Jurkat, Clone E6-1 (cell line): ENCODE measurements at regions not wholly inside any gene's neighbourhood (a gene's known extent, or its start where the extent isn't known, plus 50 kb on each side); places are given as distances from the start of the nearest gene placed in this dataset.

ENCODE experiments used
- DNase-seq: peaks from one replicate; pipeline ENCODE4 v3.0.0-alpha.2; 2011; ENCODE audit warnings: low read depth, low spot score
- H3K4me3 ChIP-seq: 2 replicates; pipeline ENCODE4 v1.5.1; 2011; ENCODE audit warnings: mild to moderate bottlenecking, low read length, control low read depth, moderate library complexity

DNA sequence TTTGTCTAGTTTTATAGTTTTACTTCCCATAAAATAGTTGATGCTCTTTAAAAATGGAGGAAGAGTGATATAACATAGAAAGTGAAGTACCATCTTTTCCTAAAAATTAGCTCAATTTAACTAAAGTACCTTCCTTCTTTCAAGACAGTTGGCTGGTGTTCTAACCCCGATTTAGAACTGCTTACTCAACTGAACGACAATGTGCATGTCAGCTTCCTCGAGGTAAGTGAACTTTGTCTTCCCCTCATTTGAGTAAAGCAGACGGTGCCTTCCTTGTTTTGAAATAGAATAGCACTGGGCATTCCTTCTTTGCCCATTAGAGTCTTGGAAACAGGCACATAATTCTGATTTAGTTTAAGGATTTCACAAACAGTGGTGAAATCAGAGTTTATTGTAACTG, 1519.2 kb downstream of the EFNB2 start:
- no peak overlapping the region for H3K4me3 ChIP-seq
- DNase-seq, result no peak

DNA sequence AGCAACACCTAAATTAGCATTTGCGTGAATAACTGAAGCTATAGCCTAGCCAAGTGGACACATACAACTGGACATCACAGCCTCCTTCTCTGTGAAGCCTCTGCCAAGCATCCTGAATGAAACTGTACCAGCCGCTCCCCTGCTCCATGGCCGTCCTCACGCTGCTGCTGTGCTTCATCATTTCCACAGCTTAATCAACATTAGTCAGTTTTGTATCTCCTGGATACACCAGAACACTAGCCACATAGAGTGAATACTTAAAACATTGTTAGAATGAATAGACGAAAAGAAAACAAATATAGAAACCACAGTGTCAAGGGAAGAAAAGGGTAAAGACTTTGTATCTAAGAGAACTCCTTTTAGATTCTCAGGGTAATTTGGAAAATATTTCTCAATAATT, 1526.9 kb downstream of the EFNB2 start:
- no peak for DNase-seq
- no peak overlapping the region for H3K4me3 ChIP-seq

- DNase-seq, result no peak
- H3K4me3 ChIP-seq, result no peak overlapping the region
Measured at GRCh38 chr13:105007166-105007808, 1528.2 kb downstream of the EFNB2 start.

DNA sequence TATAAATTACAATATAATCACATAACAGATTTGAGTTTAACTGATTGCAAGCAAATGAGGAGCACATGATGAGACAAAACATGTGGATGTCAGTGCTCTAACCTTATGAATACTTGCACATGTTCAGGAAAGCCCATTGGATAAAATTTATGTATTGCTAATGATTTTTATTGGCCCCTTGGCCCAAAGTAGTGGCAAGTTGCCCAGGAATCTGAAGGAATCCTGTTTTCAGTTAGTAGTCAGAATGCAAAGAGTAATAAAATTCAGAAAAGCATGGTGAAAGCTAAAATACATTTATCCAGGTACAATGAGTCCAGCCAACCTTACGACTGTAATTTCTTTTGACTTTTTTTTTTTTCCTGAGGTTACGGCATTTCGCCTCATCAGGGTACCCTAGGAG, 1539.4 kb downstream of the EFNB2 start:
- no peak for DNase-seq
- H3K4me3 ChIP-seq, result no peak overlapping the region

- H3K4me3 ChIP-seq, result no peak overlapping the region
- DNase-seq, result no peak
Measured at GRCh38 chr13:104993708-104994107, 1541.8 kb downstream of the EFNB2 start.

DNA sequence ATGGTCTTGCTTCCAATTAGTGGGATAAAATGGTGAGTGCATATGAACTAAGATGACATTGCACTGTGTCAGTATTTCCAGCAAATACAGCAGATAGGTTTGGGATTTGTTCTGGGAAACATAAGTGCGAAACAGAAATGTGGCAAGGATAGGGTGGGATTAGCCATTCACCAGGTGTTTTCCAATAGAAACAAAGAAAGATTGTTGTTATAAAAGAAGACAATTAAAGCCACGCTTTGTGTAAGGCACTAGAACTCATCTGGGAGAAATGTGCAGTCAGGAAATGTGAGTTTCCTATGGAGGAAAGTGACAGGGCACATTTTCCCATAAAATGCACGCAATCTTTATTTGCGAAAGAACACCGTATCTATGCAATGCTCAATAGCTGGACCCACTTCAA, 1547.8 kb downstream of the EFNB2 start:
- no peak for DNase-seq
- H3K4me3 ChIP-seq, result no peak overlapping the region

DNA sequence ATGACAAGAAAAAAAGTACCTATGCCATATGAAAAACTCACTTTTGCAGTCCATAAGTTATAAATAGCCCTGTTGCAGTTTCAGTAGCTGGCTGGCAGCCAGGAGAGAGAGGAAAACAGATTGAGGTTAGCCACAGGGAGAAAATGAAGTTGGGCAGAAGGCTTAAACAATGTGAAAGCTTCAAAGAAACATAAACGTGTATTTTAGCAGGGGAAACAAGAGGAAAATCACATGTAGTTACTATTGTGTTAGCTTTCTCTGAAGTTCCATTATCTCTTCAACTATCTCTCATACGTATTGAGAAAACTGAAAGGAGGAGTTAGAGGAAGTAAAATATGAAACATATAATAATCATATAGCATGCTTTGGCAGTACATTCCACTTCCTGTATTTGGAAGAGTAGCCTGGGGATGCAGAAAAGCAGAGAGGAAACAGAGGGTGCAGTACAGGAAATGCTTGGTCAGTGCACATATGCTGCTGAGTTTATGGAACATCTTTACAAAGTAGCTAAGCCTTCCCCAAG, 1551.1 kb downstream of the EFNB2 start:
- H3K4me3 ChIP-seq, result no peak overlapping the region
- DNase-seq, result peak; percentile 87

DNA sequence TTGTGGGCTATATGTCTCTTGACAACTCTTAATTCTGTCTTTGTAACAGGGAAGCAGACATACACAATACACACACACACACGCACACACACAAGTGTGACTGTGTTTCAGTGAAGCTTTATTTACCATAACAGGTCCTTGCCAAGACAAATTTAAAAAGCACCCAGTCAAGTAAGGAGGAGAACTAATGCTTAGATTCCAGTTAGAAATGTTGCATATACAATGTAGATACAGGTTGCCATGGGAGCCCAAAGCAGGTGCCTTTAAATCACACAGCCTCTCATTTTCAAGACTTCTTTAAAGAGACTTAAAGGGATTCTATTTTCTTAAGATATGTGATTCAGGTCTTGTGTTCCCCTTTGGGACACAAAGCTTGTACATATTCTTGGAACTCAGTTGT, 1551.9 kb downstream of the EFNB2 start:
- H3K4me3 ChIP-seq, result no peak overlapping the region
- DNase-seq, result no peak

- H3K4me3 ChIP-seq, result no peak overlapping the region
- peak; percentile 17 for DNase-seq
Measured at GRCh38 chr13:104980586-104980985, 1554.9 kb downstream of the EFNB2 start.

DNA sequence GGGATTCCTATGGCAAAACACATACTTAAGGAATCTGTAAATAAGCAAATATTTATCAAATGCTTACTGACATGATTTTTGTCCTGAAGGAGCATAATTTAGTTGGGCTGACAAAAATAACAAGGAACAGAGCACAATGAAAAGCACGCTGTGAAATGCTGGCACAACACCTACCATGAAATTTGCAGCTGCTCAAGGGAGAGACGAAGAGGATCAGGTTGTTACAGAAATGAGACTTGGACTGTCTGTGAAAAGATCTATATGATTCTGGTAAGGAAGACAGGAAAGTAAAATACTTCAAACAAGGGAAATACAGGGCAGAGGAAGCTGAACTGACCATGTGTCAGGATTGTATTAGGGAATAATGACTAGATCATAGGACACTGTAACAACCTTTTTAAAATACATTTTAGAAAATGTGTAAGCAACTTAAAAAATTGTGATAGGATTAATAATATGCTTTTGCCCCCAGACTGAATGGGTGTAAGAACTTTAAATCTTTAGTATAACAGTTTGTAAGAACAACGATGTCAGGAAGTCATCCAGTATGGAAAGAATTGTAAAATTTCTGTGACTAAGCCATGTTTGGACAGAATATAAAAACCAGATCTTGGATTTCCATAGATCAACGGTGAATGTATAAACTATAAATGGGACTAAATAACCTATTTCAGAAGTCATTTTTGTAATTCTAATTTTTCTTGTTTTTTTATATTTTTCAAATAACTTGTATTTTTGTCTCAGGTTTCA, 1556.0 kb downstream of the EFNB2 start:
- H3K4me3 ChIP-seq, result no peak overlapping the region
- DNase-seq, result no peak

- no peak overlapping the region for H3K4me3 ChIP-seq
- no peak for DNase-seq
Measured at GRCh38 chr13:104976986-104977385, 1558.5 kb downstream of the EFNB2 start.

- no peak overlapping the region for H3K4me3 ChIP-seq
- no peak for DNase-seq
Measured at GRCh38 chr13:104975272-104975671, 1560.2 kb downstream of the EFNB2 start.

DNA sequence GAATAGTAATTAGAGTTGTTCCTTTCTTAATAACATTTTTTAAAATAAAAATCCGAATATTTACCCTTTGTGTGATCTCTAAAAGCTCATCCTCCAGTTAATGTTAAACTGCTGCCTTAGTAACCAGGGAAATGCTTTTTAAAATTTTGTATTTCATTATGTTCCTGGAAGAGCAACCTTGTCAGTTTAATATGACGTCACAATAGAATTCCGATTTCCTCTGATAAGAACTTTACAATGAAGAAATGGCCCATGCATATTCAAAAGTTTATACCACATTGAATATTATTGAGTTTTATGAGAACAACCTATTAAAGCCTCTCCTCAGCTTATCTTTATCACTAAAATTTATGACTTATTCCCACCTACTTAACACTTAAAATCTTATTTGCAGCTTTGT, 1566.6 kb downstream of the EFNB2 start:
- no peak overlapping the region for H3K4me3 ChIP-seq
- DNase-seq, result no peak

DNA sequence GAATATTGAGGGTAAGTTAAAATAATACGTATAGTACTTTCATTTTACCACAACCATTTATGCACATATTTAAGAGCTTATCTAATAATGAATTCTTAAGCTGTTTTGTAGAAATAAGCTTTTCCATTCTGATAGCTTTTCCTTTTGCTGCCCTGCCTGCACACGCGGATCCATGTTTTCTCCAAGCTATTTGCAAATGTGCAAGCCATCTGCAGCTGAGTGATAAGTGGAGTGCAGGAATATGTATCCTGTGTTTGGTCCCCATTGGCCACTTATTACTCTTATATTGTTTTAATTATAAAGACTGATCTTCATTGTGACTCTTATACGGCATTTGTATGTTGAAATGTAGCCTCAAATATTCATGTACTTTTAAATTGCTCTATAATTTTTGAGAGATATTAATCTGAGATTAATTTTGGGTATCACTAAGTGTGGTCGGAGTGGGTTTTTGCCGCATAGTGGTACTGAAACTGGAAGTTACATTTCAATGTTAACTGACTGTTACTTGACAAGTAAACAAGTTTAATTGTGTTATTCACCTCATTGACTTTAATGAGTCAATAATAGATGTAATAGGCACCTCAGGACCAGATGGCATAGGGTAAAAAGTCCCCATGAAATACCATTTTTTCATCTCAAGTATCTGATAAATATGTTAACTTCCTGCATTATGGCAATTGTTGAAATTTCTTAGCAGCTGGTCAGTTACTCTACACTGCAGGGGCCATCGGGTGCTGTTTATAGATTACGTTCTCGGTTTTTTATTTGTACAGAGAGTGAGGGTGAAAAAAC, 1567.4 kb downstream of the EFNB2 start:
- no peak overlapping the region for H3K4me3 ChIP-seq
- DNase-seq, result no peak

DNA sequence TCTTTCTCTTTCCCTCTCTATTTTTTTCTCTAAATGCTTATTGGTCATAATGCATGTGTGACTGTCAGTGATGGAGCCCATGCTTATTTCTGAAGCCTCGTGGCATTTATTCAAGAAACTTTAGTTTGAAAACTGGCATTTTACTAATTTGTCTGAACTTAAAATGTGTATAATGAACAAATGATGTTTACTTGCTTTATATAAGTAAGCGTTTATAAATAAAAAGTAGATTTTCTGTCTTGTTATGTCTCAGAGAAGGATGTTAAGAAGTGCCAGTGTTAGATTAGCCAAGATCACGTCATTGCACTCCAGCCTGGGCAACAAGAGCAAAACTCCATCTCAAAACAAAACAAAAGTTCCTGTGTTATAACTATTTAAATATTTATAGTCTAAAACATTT, 1568.1 kb downstream of the EFNB2 start:
- no peak overlapping the region for H3K4me3 ChIP-seq
- DNase-seq, result no peak

DNA sequence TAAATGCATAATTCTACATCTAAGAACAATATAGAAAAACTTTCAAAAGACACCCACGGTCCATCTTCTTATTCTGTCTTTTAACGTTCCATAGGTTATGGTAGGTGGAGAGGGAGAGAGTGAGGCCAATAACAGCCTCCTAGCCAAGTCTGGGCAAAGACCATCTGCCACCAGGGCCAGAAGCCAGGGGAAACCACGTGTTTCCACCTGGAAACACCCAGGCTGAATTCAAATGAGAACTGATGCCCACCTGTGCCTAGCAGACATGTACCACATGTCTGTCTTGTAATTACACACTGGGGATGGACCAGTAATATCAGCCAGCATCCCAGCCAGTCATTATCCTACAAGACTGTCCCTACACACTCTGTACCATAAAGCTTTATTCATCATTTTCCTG, 1573.1 kb downstream of the EFNB2 start:
- no peak for DNase-seq
- no peak overlapping the region for H3K4me3 ChIP-seq

- no peak overlapping the region for H3K4me3 ChIP-seq
- no peak for DNase-seq
Measured at GRCh38 chr13:104961246-104961645, 1574.2 kb downstream of the EFNB2 start.

DNA sequence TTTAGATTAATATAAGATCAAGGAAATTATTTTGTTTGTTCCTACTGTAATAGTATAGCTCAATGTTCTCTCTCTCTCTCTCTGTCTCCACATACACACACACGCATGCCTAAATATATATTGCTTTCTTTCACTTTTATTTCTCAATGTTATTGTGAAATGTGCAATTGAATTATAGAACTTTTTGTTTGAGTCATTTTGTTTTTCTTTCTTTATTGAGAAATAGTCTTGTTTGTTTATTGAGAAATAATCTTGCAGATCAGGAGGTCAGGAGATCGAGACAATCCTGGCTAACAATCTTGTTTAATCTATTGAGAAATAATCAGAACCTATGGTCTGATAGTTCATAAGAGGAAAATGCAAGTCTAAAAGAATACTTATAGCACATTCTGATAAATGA, 1581.3 kb downstream of the EFNB2 start:
- no peak for DNase-seq
- H3K4me3 ChIP-seq, result no peak overlapping the region

DNA sequence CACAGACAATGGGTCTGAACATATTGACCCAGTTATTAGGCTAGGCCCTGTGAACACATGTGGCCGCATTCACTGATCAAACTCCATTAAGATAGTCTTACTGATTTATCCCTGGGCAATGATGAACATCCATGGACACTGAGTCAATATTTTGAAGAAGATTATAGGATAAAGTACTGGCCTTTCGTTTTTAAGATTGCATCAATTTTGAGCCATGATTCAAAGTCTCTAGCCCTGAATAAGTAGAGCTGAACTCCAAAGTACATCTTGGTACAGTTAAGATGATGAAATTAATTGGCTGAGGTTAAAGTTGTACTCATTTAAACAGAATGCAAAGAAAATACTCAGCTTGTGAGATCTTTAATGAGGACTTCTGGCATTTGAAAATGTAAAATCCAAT, 1581.9 kb downstream of the EFNB2 start:
- DNase-seq, result no peak
- no peak overlapping the region for H3K4me3 ChIP-seq
